Right lobe of liver (tissue), 4 donors: ENCODE measurements at regions not wholly inside any gene's neighbourhood (a gene's known extent, or its start where the extent isn't known, plus 50 kb on each side); places are given as distances from the start of the nearest gene placed in this dataset.

Experiments used
- POLR2A ChIP-seq: fragments of 450-650 bp; IDR thresholded peaks from one replicate; pipeline ENCODE4 v1.6.1; 2017; ENCODE audit warnings: antibody characterized with exemption, mild to moderate bottlenecking
- TF ChIP-seq, protein P1 (sequence below), 4 donors: fragments of 200-600 bp in 3 of 4; fragments of 450-650 bp in 1 of 4; IDR thresholded peaks; one replicate each; pipeline versions ENCODE4 v1.5.1 to v1.8.0; 2016 to 2022; ENCODE audit warnings: antibody characterized with exemption in 4 of 4, mild to moderate bottlenecking in 2 of 4
- donor health status: DM: no; HTN: no; CAD: no.
- donor health status: DM: no; HTN: no; CAD: no.
- donor health status: DM: no; HTN: yes; CAD: no.

GRCh38 chr5:7261900-7262299, 134.0 kb upstream of the ADCY2 start:
- TF ChIP-seq, protein P1, sequence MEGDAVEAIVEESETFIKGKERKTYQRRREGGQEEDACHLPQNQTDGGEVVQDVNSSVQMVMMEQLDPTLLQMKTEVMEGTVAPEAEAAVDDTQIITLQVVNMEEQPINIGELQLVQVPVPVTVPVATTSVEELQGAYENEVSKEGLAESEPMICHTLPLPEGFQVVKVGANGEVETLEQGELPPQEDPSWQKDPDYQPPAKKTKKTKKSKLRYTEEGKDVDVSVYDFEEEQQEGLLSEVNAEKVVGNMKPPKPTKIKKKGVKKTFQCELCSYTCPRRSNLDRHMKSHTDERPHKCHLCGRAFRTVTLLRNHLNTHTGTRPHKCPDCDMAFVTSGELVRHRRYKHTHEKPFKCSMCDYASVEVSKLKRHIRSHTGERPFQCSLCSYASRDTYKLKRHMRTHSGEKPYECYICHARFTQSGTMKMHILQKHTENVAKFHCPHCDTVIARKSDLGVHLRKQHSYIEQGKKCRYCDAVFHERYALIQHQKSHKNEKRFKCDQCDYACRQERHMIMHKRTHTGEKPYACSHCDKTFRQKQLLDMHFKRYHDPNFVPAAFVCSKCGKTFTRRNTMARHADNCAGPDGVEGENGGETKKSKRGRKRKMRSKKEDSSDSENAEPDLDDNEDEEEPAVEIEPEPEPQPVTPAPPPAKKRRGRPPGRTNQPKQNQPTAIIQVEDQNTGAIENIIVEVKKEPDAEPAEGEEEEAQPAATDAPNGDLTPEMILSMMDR (IDR thresholded peaks at IDR 0.05), result no peak
- TF ChIP-seq POLR2A, result no peak
